BE2C (cell line): ENCODE measurements at regions not wholly inside any gene's neighbourhood (a gene's known extent, or its start where the extent isn't known, plus 50 kb on each side); places are given as distances from the start of the nearest gene placed in this dataset.
"Not testable (repeated sequence)": the region's sequence is repeated elsewhere in the genome, so short reads cannot be mapped to it uniquely, and the experiment has no call there.

Source experiments
- DNase-seq: peaks from one replicate; pipeline ENCODE4 v3.0.0-alpha.2; 2020
- H3K27me3 ChIP-seq: fragments of 250-450 bp; sonication (Bioruptor Pico); 2 replicates; pipeline ENCODE4 v1.5.1; 2020; ENCODE audit warnings: mild to moderate bottlenecking
- H3K36me3 ChIP-seq: fragments of 250-450 bp; sonication (Bioruptor Pico); 2 replicates; pipeline ENCODE4 v1.5.1; 2020; ENCODE audit warnings: mild to moderate bottlenecking
- H3K4me1 ChIP-seq: fragments of 250-450 bp; sonication (Bioruptor Pico); 2 replicates; pipeline ENCODE4 v1.5.1; 2020
- H3K4me3 ChIP-seq: 2 replicates; pipeline ENCODE4 v1.5.1; 2011; ENCODE audit warnings: low read depth, low read length
- H3K9me3 ChIP-seq: fragments of 250-450 bp; sonication (Bioruptor Pico); 2 replicates; pipeline ENCODE4 v1.5.1; 2020
- CTCF ChIP-seq: IDR thresholded peaks from 2 replicates; pipeline ENCODE4 v1.5.1; 2012; ENCODE audit warnings: mild to moderate bottlenecking, low read depth, low read length

- TF ChIP-seq CTCF: no peak
- DNase-seq: no peak
- H3K27me3 ChIP-seq: no peaks in the 10 kb centered on the region
- no peaks in the 10 kb centered on the region for H3K36me3 ChIP-seq
- no peaks in the 10 kb centered on the region for H3K9me3 ChIP-seq
- no peak overlapping the region for H3K4me3 ChIP-seq
- peaks cover 10% of the 10 kb centered on the region for H3K4me1 ChIP-seq
Measured at GRCh38 chr5:91464886-91465646, 81.9 kb upstream of the ARRDC3 start.

GRCh38 chr5:91457681-91458058 is 74.6 kb upstream of the ARRDC3 start:
- Histone ChIP-seq H3K4me1 (no peaks in the 10 kb centered on the region), H3K27me3 (no peaks in the 10 kb centered on the region), H3K4me3 (no peak overlapping the region), H3K36me3 (no peaks in the 10 kb centered on the region), H3K9me3 (no peaks in the 10 kb centered on the region)
- no peak for TF ChIP-seq CTCF
- DNase-seq: no peak

- no peak for TF ChIP-seq CTCF
- Histone ChIP-seq H3K27me3 (no peaks in the 10 kb centered on the region), H3K36me3 (no peaks in the 10 kb centered on the region), H3K9me3 (no peaks in the 10 kb centered on the region), H3K4me3 (no peak overlapping the region), H3K4me1 (no peaks in the 10 kb centered on the region)
- no peak for DNase-seq
Measured at GRCh38 chr5:91456928-91457680, 74.0 kb upstream of the ARRDC3 start.

- TF ChIP-seq CTCF: no peak
- no peak for DNase-seq
- H3K4me1 ChIP-seq: no peaks in the 10 kb centered on the region; the same call in 1 of the 2 replicates
Measured at GRCh38 chr5:91449083-91449482, 66.0 kb upstream of the ARRDC3 start.

GRCh38 chr5:91448079-91448478 is 65.0 kb upstream of the ARRDC3 start:
- not testable (repeated sequence) for DNase-seq

More at GRCh38 chr5:91449083-91449482, 66.0 kb upstream of the ARRDC3 start:
- Histone ChIP-seq H3K9me3 (no peaks in the 10 kb centered on the region), H3K27me3 (no peaks in the 10 kb centered on the region), H3K36me3 (no peaks in the 10 kb centered on the region), H3K4me3 (no peak overlapping the region)

GRCh38 chr5:91446880-91447279 is 63.8 kb upstream of the ARRDC3 start:
- H3K9me3 ChIP-seq, DNase-seq, H3K4me3 ChIP-seq, H3K4me1 ChIP-seq, H3K27me3 ChIP-seq, H3K36me3 ChIP-seq: not testable (repeated sequence)

More at GRCh38 chr5:91448079-91448478, 65.0 kb upstream of the ARRDC3 start:
- not testable (repeated sequence) for H3K9me3 ChIP-seq, H3K27me3 ChIP-seq, H3K36me3 ChIP-seq, H3K4me3 ChIP-seq, H3K4me1 ChIP-seq
